PC-3 (cell line): ENCODE measurements at regions not wholly inside any gene's neighbourhood (a gene's known extent, or its start where the extent isn't known, plus 50 kb on each side); places are given as distances from the start of the nearest gene placed in this dataset.
A peak's percentile ranks its signal among the peaks of the same experiment; 100 is the strongest.

Experiments used
- ATAC-seq: fragments of 200-7000 bp; cut with Tn5 transposase; 2 replicates; pipeline ENCODE4 v1.9.1; 2020; ENCODE audit warnings: mild to moderate bottlenecking, moderate library complexity
- BruUV-seq: library from RNA; stranded (reverse); fragments of 400-500 nt; replicated peaks from 2 replicates; lab custom pipeline; 2021; lab: Mats Ljungman, UMichigan
- CTCF ChIA-PET: fragments of 300-600 bp; sonication (Branson Sonifier 250); formaldehyde crosslinking; loops from one replicate; lab custom pipeline; 2022; ENCODE audit warnings: antibody characterized with exemption; lab: Charles Lee
- POLR2A ChIA-PET: fragments of 300-600 bp; sonication (Branson Sonifier 250); formaldehyde crosslinking; loops from one replicate; lab custom pipeline; 2022; ENCODE audit warnings: antibody characterized with exemption; ENCODE audit not compliant: unreplicated experiment; lab: Charles Lee
- DNase-seq: peaks from one replicate; pipeline ENCODE4 v3.0.0-alpha.2; 2015
- H2AFZ ChIP-seq: fragments of 300-600 bp; sonication (generic); 2 replicates; pipeline ENCODE4 v1.6.0; 2016; ENCODE audit warnings: antibody characterized with exemption, low read length
- H3F3A ChIP-seq: fragments of 300-600 bp; sonication (generic); one replicate; pipeline ENCODE4 v1.6.0; 2017; ENCODE audit warnings: antibody characterized with exemption, low read length, control low read depth, mild to moderate bottlenecking; ENCODE audit not compliant: unreplicated experiment
- H3K27ac ChIP-seq: fragments of 300-600 bp; sonication (generic); 2 replicates; pipeline ENCODE4 v1.5.1; 2016; ENCODE audit warnings: mild to moderate bottlenecking, low read length
- H3K27me3 ChIP-seq: fragments of 300-600 bp; sonication (generic); 2 replicates; pipeline ENCODE4 v1.6.1; 2016; ENCODE audit warnings: low read length, mixed read lengths
- H3K36me3 ChIP-seq: fragments of 300-600 bp; sonication (generic); 2 replicates; pipeline ENCODE4 v1.6.1; 2016; ENCODE audit warnings: low read depth, mixed run types, low read length, mixed read lengths
- H3K4me1 ChIP-seq: fragments of 300-600 bp; sonication (generic); 2 replicates; pipeline ENCODE4 v1.5.1; 2016; ENCODE audit warnings: low read length; ENCODE audit not compliant: insufficient read depth
- H3K4me2 ChIP-seq: fragments of 300-600 bp; sonication (generic); 2 replicates; pipeline ENCODE4 v1.6.0; 2016; ENCODE audit warnings: low read length
- H3K4me3 ChIP-seq: fragments of 300-600 bp; sonication (generic); 2 replicates; pipeline ENCODE4 v1.5.1; 2016; ENCODE audit warnings: mild to moderate bottlenecking, low read length, mixed read lengths
- H3K79me2 ChIP-seq: fragments of 300-600 bp; sonication (generic); 2 replicates; pipeline ENCODE4 v1.6.1; 2017; ENCODE audit warnings: low read length, mixed read lengths
- H3K9ac ChIP-seq: fragments of 300-600 bp; sonication (generic); 2 replicates; pipeline ENCODE4 v1.6.0; 2016; ENCODE audit warnings: mild to moderate bottlenecking, low read length
- H3K9me2 ChIP-seq: fragments of 300-600 bp; sonication (generic); replicated peaks from 2 replicates; pipeline ENCODE4 v1.6.1; 2016; ENCODE audit warnings: mixed run types, low read length, mixed read lengths
- H3K9me3 ChIP-seq: fragments of 300-600 bp; sonication (generic); 2 replicates; pipeline ENCODE4 v1.6.1; 2016; ENCODE audit warnings: low read length, mixed read lengths
- H4K20me1 ChIP-seq: fragments of 300-600 bp; sonication (generic); 2 replicates; pipeline ENCODE4 v1.6.1; 2016; ENCODE audit warnings: low read length, mixed read lengths
- CTCF ChIP-seq: fragments of 300-600 bp; sonication (generic); conservative IDR thresholded peaks from 2 replicates; pipeline ENCODE4 v1.5.1; 2017; ENCODE audit warnings: antibody characterized with exemption, low read depth, mild to moderate bottlenecking, low read length
- EZH2 ChIP-seq: fragments of 300-600 bp; sonication (generic); IDR thresholded peaks from one replicate; pipeline ENCODE4 v1.6.1; 2017; ENCODE audit warnings: antibody characterized with exemption, mild to moderate bottlenecking, low read length; ENCODE audit not compliant: unreplicated experiment
- EZH2phosphoT487 ChIP-seq: fragments of 300-600 bp; sonication (generic); IDR thresholded peaks from 2 replicates; pipeline ENCODE4 v1.6.1; 2018; ENCODE audit warnings: mild to moderate bottlenecking, antibody characterized with exemption, low read length, borderline replicate concordance
- intact Hi-C: fragments of 100-400 bp; cut with micrococcal nuclease; formaldehyde crosslinking; loops from 2 replicates; pipeline ENCODE4 v1.9.0; 2023

- Histone ChIP-seq H3F3A (no peaks in the 10 kb centered on the region), H3K9me3 (no peaks in the 10 kb centered on the region), H3K4me1 (peaks cover 18% of the 10 kb centered on the region), H3K4me2 (no peak overlapping the region), H3K27ac (no peak overlapping the region), H3K79me2 (no peaks in the 10 kb centered on the region), H3K36me3 (no peaks in the 10 kb centered on the region), H4K20me1 (no peaks in the 10 kb centered on the region), H3K9ac (no peak overlapping the region), H3K4me3 (no peak overlapping the region), H3K9me2 (no peaks in the 10 kb centered on the region), H3K27me3 (no peaks in the 10 kb centered on the region), H2AFZ (no peak overlapping the region)
- no peak for DNase-seq
- ChIA-PET POLR2A (no interaction called here), CTCF (no interaction called here)
- intact Hi-C loops: loop anchor here (10.0 kb wide), 1 partner anchor 433 kb away; no protein-coding TSS in a partner anchor
- no peak for ATAC-seq
- no TSS peak for BruUV-seq
- TF ChIP-seq EZH2: no peak
- no peak for TF ChIP-seq CTCF
- no peak for TF ChIP-seq EZH2phosphoT487
Observed at GRCh38 chr2:53448086-53448485, 319.5 kb upstream of the CHAC2 start.

- ATAC-seq (peak; percentile 93), DNase-seq (peak; percentile 76)
- peak overlapping the region; percentile 81 for H3K4me2 ChIP-seq
- H4K20me1 ChIP-seq: no peaks in the 10 kb centered on the region
- peak overlapping the region; percentile 54 for H3K4me3 ChIP-seq
- no peaks in the 10 kb centered on the region for H3K9me3 ChIP-seq
- no peaks in the 10 kb centered on the region for H3F3A ChIP-seq
- intact Hi-C loops: loop anchor here (1.0 to 10.0 kb wide), 2 partner anchors 30 to 431 kb away; no protein-coding TSS in a partner anchor
- H3K4me1 ChIP-seq: peaks cover 18% of the 10 kb centered on the region
- peak overlapping the region; percentile 81 for H3K27ac ChIP-seq
- H3K9ac ChIP-seq: peak overlapping the region; percentile 27; the same call in 1 of the 2 replicates
- H3K79me2 ChIP-seq: no peaks in the 10 kb centered on the region
- POLR2A ChIA-PET: interaction anchor here (0.7 kb wide), 1 partner anchor 573 kb away, joined by 9 read pairs; no protein-coding TSS in a partner anchor
- no peaks in the 10 kb centered on the region for H3K9me2 ChIP-seq
- CTCF ChIA-PET: interaction anchor here (0.5 to 0.7 kb wide), 3 partner anchors 8 to 193 kb away, joined by 3 read pairs; no protein-coding TSS in a partner anchor
- TF ChIP-seq EZH2phosphoT487: no peak
- TF ChIP-seq EZH2: no peak
- TF ChIP-seq CTCF: no peak
- H3K36me3 ChIP-seq: no peaks in the 10 kb centered on the region
- H2AFZ ChIP-seq: peak overlapping the region; percentile 51; the same call in 1 of the 2 replicates
- no TSS peak for BruUV-seq
- no peaks in the 10 kb centered on the region for H3K27me3 ChIP-seq
Observed at GRCh38 chr2:53445383-53446070, 322.1 kb upstream of the CHAC2 start.

GRCh38 chr2:53442783-53443182 lies 324.8 kb upstream of the CHAC2 start:
- peak; percentile 52 for DNase-seq
- H2AFZ ChIP-seq: no peak overlapping the region
- no peak overlapping the region for H3K9ac ChIP-seq
- no peaks in the 10 kb centered on the region for H3K27me3 ChIP-seq
- H3F3A ChIP-seq: no peaks in the 10 kb centered on the region
- H3K4me2 ChIP-seq: no peak overlapping the region
- TF ChIP-seq EZH2 (no peak), CTCF (peak; percentile 62)
- no TSS peak for BruUV-seq
- intact Hi-C loops: loop anchor here (1.0 to 10.0 kb wide), 3 partner anchors 240 to 632 kb away; no protein-coding TSS in a partner anchor
- CTCF ChIA-PET: no interaction called here
- no peak overlapping the region for H3K4me3 ChIP-seq
- H3K4me1 ChIP-seq: peaks cover 18% of the 10 kb centered on the region
- H3K36me3 ChIP-seq: no peaks in the 10 kb centered on the region
- no peaks in the 10 kb centered on the region for H3K9me3 ChIP-seq
- POLR2A ChIA-PET: no interaction called here
- no peaks in the 10 kb centered on the region for H3K79me2 ChIP-seq
- no peaks in the 10 kb centered on the region for H3K9me2 ChIP-seq
- H3K27ac ChIP-seq: no peak overlapping the region
- ATAC-seq: peak; percentile 75
- no peaks in the 10 kb centered on the region for H4K20me1 ChIP-seq
